WTC11 (cell line): ENCODE measurements at regions not wholly inside any gene's neighbourhood (a gene's known extent, or its start where the extent isn't known, plus 50 kb on each side); places are given as distances from the start of the nearest gene placed in this dataset.

ENCODE experiments used
- ATAC-seq: fragments of 200-7000 bp; cut with Tn5 transposase; 2 replicates; pipeline ENCODE4 v1.10.0; 2021; ENCODE audit warnings: mild to moderate bottlenecking, moderate library complexity
- CTCF ChIA-PET: fragments of 300-600 bp; sonication (Branson Sonifier 250); formaldehyde crosslinking; loops from one replicate; lab custom pipeline; 2021; ENCODE audit warnings: antibody characterized with exemption; lab: Charles Lee
- POLR2A ChIA-PET: fragments of 350-600 bp; sonication (Branson Sonifier 250); formaldehyde crosslinking; loops from one replicate; lab custom pipeline; 2021; ENCODE audit warnings: antibody characterized with exemption; lab: Charles Lee
- DNase-seq: peaks from one replicate; pipeline ENCODE4 v3.0.0; 2021; ENCODE audit warnings: low spot score
- H3K27ac Mint-ChIP-seq: 2 replicates; pipeline ENCODE4 v1.8.0; 2021; ENCODE audit warnings: mixed read lengths
- H3K27me3 Mint-ChIP-seq: 2 replicates; pipeline ENCODE4 v1.8.0; 2021; ENCODE audit warnings: low read depth, mild to moderate bottlenecking, moderate library complexity, mixed read lengths
- H3K36me3 Mint-ChIP-seq: 2 replicates; pipeline ENCODE4 v1.8.0; 2021; ENCODE audit warnings: mixed read lengths
- H3K4me1 Mint-ChIP-seq: 2 replicates; pipeline ENCODE4 v1.8.0; 2022; ENCODE audit warnings: mixed read lengths
- H3K4me3 Mint-ChIP-seq: 2 replicates; pipeline ENCODE4 v1.8.0; 2021; ENCODE audit warnings: mild to moderate bottlenecking, moderate library complexity, mixed read lengths
- H3K9me3 Mint-ChIP-seq: 2 replicates; pipeline ENCODE4 v1.8.0; 2021; ENCODE audit warnings: mixed read lengths
- AFF4 ChIP-seq: sonication (generic); formaldehyde crosslinking; IDR thresholded peaks from 2 replicates; pipeline ENCODE4 v1.8.1; 2023; ENCODE audit warnings: mild to moderate bottlenecking, missing genetic modification reagents, borderline replicate concordance
- AR ChIP-seq: fragments of 250-450 bp; sonication (Bioruptor Pico); IDR thresholded peaks from 2 replicates; pipeline ENCODE4 v1.9.0; 2021; ENCODE audit warnings: mild to moderate bottlenecking
- ATF2 ChIP-seq: sonication (generic); formaldehyde crosslinking; IDR thresholded peaks from 2 replicates; pipeline ENCODE4 v1.8.1; 2022; ENCODE audit warnings: low read depth, missing genetic modification reagents, borderline replicate concordance
- E2F1 ChIP-seq: sonication (generic); formaldehyde crosslinking; IDR thresholded peaks from 2 replicates; pipeline ENCODE4 v1.8.0; 2022; ENCODE audit warnings: mild to moderate bottlenecking, missing genetic modification reagents
- E2F5 ChIP-seq: sonication (generic); formaldehyde crosslinking; IDR thresholded peaks from 2 replicates; pipeline ENCODE4 v1.8.1; 2022; ENCODE audit warnings: mild to moderate bottlenecking, moderate library complexity, missing genetic modification reagents
- FOXK1 ChIP-seq: sonication (generic); formaldehyde crosslinking; IDR thresholded peaks from 2 replicates; pipeline ENCODE4 v1.8.0; 2022; ENCODE audit warnings: mild to moderate bottlenecking, moderate library complexity, missing genetic modification reagents
- MXD4 ChIP-seq: fragments of 250-450 bp; sonication (Bioruptor Pico); IDR thresholded peaks from 2 replicates; pipeline ENCODE4 v1.8.0; 2021; ENCODE audit warnings: mild to moderate bottlenecking, moderate library complexity, borderline replicate concordance
- MYBL2 ChIP-seq: sonication (generic); formaldehyde crosslinking; IDR thresholded peaks from 2 replicates; pipeline ENCODE4 v1.8.1; 2023; ENCODE audit warnings: mild to moderate bottlenecking, moderate library complexity, missing genetic modification reagents
- NR1H2 ChIP-seq: sonication (generic); formaldehyde crosslinking; IDR thresholded peaks from 2 replicates; pipeline ENCODE4 v1.9.0; 2021; ENCODE audit warnings: mild to moderate bottlenecking, moderate library complexity, missing genetic modification reagents
- NR2C2 ChIP-seq: sonication (generic); formaldehyde crosslinking; IDR thresholded peaks from 2 replicates; pipeline ENCODE4 v1.8.0; 2022; ENCODE audit warnings: mild to moderate bottlenecking, missing genetic modification reagents
- PREB ChIP-seq: sonication (generic); formaldehyde crosslinking; IDR thresholded peaks from 2 replicates; pipeline ENCODE4 v1.8.1; 2022; ENCODE audit warnings: mild to moderate bottlenecking, missing genetic modification reagents, moderate library complexity, borderline replicate concordance
- RORB ChIP-seq: fragments of 250-450 bp; sonication (Bioruptor Pico); IDR thresholded peaks from 2 replicates; pipeline ENCODE4 v1.9.0; 2021; ENCODE audit warnings: mild to moderate bottlenecking
- SMAD3 ChIP-seq: sonication (generic); formaldehyde crosslinking; IDR thresholded peaks from 2 replicates; pipeline ENCODE4 v1.8.0; 2022; ENCODE audit warnings: missing genetic modification reagents, mild to moderate bottlenecking, borderline replicate concordance
- TP53 ChIP-seq: sonication (generic); formaldehyde crosslinking; IDR thresholded peaks from 2 replicates; pipeline ENCODE4 v1.8.1; 2023; ENCODE audit warnings: mild to moderate bottlenecking, missing genetic modification reagents
- ZNF219 ChIP-seq: sonication (generic); formaldehyde crosslinking; IDR thresholded peaks from 2 replicates; pipeline ENCODE4 v1.8.0; 2023; ENCODE audit warnings: missing genetic modification reagents, mild to moderate bottlenecking, borderline replicate concordance
- ZNF423 ChIP-seq: fragments of 250-450 bp; sonication (Bioruptor Pico); IDR thresholded peaks from 2 replicates; pipeline ENCODE4 v2.1.2; 2022; ENCODE audit warnings: mild to moderate bottlenecking, moderate library complexity
- ZNF512 ChIP-seq: sonication (generic); formaldehyde crosslinking; IDR thresholded peaks from 2 replicates; pipeline ENCODE4 v1.8.1; 2022; ENCODE audit warnings: missing genetic modification reagents, borderline replicate concordance
- ZNF671 ChIP-seq: fragments of 250-450 bp; sonication (Bioruptor Pico); IDR thresholded peaks from 2 replicates; pipeline ENCODE4 v1.8.0; 2021; ENCODE audit warnings: mild to moderate bottlenecking
- ZSCAN18 ChIP-seq: fragments of 250-450 bp; sonication (Bioruptor Pico); IDR thresholded peaks from 2 replicates; pipeline ENCODE4 v2.1.2; 2022; ENCODE audit warnings: mild to moderate bottlenecking, moderate library complexity

GRCh38 chr2:16152928-16153753 lies 212.8 kb downstream of the MYCN start (continued):
- TF ChIP-seq AR (CRISPR knock-in tag): no peak
- no peak for TF ChIP-seq NR1H2 (CRISPR knock-in tag)
- no peak for TF ChIP-seq SMAD3 (CRISPR knock-in tag)
- TF ChIP-seq ZNF219: no peak
- no peak for TF ChIP-seq ZNF512 (CRISPR knock-in tag)
- no peak for TF ChIP-seq TP53
- no peak for TF ChIP-seq NR2C2 (CRISPR knock-in tag)
- no peak for TF ChIP-seq ZNF423 (CRISPR knock-in tag)
- TF ChIP-seq MXD4: no peak
- TF ChIP-seq E2F1 (CRISPR knock-in tag): no peak
- TF ChIP-seq RORB (CRISPR knock-in tag): no peak
- no peak for TF ChIP-seq PREB

GRCh38 chr2:16152071-16152927 lies 211.9 kb downstream of the MYCN start:
- Mint-ChIP-seq H3K27ac (no peak overlapping the region), H3K9me3 (no peaks in the 10 kb centered on the region), H3K27me3 (no peaks in the 10 kb centered on the region), H3K4me3 (no peak overlapping the region), H3K4me1 (no peaks in the 10 kb centered on the region), H3K36me3 (no peaks in the 10 kb centered on the region)
- CTCF ChIA-PET: interaction anchor here (1.5 kb wide), 1 partner anchor 129 kb away, joined by 5 read pairs; no protein-coding TSS in a partner anchor
- POLR2A ChIA-PET: no interaction called here
- peak; percentile 41; the same call in 1 of the 2 replicates for ATAC-seq
- no peak for DNase-seq
- TF ChIP-seq ZNF671 (CRISPR knock-in tag): no peak
- TF ChIP-seq MYBL2 (CRISPR knock-in tag): no peak
- no peak for TF ChIP-seq ZSCAN18 (CRISPR knock-in tag)
- no peak for TF ChIP-seq FOXK1 (CRISPR knock-in tag)
- no peak for TF ChIP-seq AFF4 (CRISPR knock-in tag)
- no peak for TF ChIP-seq ATF2 (CRISPR knock-in tag)
- TF ChIP-seq E2F5 (CRISPR knock-in tag): no peak
